Brain microvascular endothelial cell (primary cell): ENCODE measurements at regions not wholly inside any gene's neighbourhood (a gene's known extent, or its start where the extent isn't known, plus 50 kb on each side); places are given as distances from the start of the nearest gene placed in this dataset.

Experiments
- DNase-seq: peaks from one replicate; pipeline ENCODE4 v3.0.0-alpha.2; 2020
- H3K27ac ChIP-seq: fragments of 250-450 bp; sonication (Bioruptor Pico); 2 replicates; pipeline ENCODE4 v1.5.1; 2020; ENCODE audit warnings: mild to moderate bottlenecking, moderate library complexity
- H3K27me3 ChIP-seq: fragments of 250-450 bp; sonication (Bioruptor Pico); replicated peaks from 2 replicates; pipeline ENCODE4 v1.5.1; 2020; ENCODE audit warnings: mild to moderate bottlenecking
- H3K36me3 ChIP-seq: fragments of 250-450 bp; sonication (Bioruptor Pico); replicated peaks from 2 replicates; pipeline ENCODE4 v1.5.1; 2020; ENCODE audit warnings: mild to moderate bottlenecking
- H3K4me3 ChIP-seq: 2 replicates; pipeline ENCODE4 v1.5.1; 2011; ENCODE audit warnings: low read depth, mild to moderate bottlenecking, control low read depth, low read length, moderate library complexity
- in situ Hi-C: cut with HindIII; loops from 2 replicates; pipeline ENCODE4 v1.10.0; 2017; ENCODE audit warnings: low sequenced_read_pairs, low pct_ligation_motif_present
- TF ChIP-seq, protein P1 (sequence below): IDR thresholded peaks from 2 replicates; pipeline ENCODE4 v1.5.1; 2011; ENCODE audit warnings: low read depth, mild to moderate bottlenecking, moderate library complexity, low read length, control low read depth, inconsistent platforms; ENCODE audit errors: missing control alignments

DNA sequence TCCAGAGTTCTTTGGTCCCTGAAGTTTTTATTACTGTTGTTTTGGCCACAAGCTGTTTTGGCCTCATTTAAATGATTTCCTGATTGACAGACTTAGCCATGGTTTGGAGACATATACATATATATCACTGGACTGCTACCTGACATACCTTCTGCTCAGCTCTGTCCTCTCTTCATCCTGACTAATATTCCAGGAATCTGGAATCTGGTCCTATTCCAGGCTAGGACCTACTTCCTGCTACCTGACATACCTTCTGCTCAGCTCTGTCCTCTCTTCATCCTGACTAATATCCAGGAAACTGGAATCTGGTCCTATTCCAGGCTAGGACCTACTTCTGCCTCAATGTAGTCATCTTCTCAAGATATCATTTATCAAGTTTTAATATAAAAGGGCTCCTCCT lies 724.4 kb upstream of the ROBO1 start:
- Histone ChIP-seq H3K27ac (no peak overlapping the region), H3K27me3 (no peaks in the 10 kb centered on the region), H3K36me3 (no peaks in the 10 kb centered on the region), H3K4me3 (no peak overlapping the region)
- TF ChIP-seq, protein P1, sequence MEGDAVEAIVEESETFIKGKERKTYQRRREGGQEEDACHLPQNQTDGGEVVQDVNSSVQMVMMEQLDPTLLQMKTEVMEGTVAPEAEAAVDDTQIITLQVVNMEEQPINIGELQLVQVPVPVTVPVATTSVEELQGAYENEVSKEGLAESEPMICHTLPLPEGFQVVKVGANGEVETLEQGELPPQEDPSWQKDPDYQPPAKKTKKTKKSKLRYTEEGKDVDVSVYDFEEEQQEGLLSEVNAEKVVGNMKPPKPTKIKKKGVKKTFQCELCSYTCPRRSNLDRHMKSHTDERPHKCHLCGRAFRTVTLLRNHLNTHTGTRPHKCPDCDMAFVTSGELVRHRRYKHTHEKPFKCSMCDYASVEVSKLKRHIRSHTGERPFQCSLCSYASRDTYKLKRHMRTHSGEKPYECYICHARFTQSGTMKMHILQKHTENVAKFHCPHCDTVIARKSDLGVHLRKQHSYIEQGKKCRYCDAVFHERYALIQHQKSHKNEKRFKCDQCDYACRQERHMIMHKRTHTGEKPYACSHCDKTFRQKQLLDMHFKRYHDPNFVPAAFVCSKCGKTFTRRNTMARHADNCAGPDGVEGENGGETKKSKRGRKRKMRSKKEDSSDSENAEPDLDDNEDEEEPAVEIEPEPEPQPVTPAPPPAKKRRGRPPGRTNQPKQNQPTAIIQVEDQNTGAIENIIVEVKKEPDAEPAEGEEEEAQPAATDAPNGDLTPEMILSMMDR, result no peak
- in situ Hi-C loops, result no loop called here
- DNase-seq, result no peak

DNA sequence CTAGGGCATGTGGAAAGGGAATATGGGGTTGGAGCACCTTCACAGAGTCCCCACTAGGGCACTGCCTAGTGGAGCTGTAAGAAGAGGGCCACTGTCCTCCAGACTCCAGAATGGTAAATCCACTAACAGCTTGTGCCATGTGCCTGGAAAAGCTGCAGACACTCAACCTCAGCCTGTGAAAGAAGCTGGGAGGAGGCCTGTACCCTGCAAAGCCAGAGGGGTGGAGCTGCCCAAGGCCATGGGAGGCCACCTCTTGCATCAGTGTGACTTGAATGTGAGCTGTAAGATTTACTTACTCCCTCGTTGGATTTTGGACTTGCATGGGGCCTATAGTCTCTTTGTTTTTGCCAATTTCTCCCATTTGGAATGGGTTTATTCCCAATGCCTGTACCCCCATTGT lies 705.2 kb upstream of the ROBO1 start:
- in situ Hi-C loops, result no loop called here
- no peak overlapping the region for H3K27ac ChIP-seq

DNA sequence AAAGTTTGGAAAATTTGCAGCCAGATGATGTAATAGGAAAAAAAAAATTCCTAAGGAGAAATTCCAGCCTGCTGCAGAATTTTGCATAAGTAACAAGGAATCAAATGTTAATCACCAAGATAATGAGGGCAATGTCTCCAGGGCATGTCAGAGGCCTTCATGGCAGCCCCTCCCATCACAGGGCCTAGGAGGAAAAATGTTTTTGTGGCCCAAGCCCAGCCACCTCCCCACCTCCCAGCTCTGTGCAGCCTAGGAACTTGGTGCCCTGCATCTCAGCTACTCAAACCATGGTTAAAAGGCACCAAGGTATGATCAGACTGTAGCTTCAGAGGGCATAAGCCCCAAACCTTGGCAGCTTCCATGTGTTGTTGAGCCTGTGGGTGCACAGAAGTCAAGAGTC lies 704.7 kb upstream of the ROBO1 start:
- TF ChIP-seq, protein P1, result no peak
- no peaks in the 10 kb centered on the region for H3K27me3 ChIP-seq
- no peaks in the 10 kb centered on the region for H3K36me3 ChIP-seq
- no peak overlapping the region for H3K27ac ChIP-seq
- no peak overlapping the region for H3K4me3 ChIP-seq
- DNase-seq, result no peak
- in situ Hi-C loops, result no loop called here

More for the DNA sequence above, 705.2 kb upstream of the ROBO1 start:
- Histone ChIP-seq H3K36me3 (no peaks in the 10 kb centered on the region), H3K27me3 (no peaks in the 10 kb centered on the region), H3K4me3 (no peak overlapping the region)
- no peak for DNase-seq
- TF ChIP-seq, protein P1, result no peak

DNA sequence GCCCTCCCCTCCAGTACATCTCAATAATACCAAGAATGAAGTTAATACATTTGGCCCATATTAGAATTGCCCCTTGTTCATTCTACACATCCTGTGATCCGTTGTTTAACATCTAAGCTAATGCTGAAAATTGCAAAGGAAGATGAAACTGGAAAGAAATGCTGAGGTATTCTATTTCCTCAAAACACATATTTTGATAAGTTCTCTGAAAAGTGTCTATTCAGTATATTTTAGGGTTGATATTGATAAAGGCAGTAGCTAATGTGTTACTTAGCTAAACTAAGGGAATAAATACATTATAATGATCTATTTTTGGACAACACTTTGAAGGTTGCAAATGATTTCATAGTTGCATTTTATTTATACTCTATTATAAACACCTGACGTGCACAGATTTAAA lies 702.6 kb upstream of the ROBO1 start:
- no peak overlapping the region for H3K27ac ChIP-seq
- no peak overlapping the region for H3K4me3 ChIP-seq
- no peak for DNase-seq
- in situ Hi-C loops, result no loop called here
- H3K27me3 ChIP-seq, result no peaks in the 10 kb centered on the region
- TF ChIP-seq, protein P1, result no peak
- H3K36me3 ChIP-seq, result no peaks in the 10 kb centered on the region

DNA sequence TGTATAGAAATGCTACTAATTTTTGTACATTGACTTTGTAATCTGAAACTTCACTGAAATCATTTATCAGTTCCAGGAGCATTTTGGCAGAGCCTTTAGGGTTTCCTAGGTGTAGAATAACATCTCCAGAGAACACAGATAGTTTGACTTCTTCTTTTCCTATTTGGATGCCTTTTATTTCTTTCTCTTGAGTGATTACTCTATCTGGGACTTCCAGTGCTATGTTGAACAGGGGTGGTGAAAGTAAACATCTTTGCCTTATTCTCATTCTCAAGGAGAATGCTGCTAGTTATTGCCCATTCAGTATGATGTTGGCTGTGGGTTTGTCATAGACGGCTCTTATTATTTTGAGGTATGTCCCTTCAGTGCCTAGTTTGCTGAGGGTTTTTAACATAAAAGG lies 697.9 kb upstream of the ROBO1 start:
- H3K36me3 ChIP-seq, result no peaks in the 10 kb centered on the region
- no peaks in the 10 kb centered on the region for H3K27me3 ChIP-seq
- no peak for DNase-seq
- TF ChIP-seq, protein P1, result no peak
- H3K4me3 ChIP-seq, result no peak overlapping the region
- no peak overlapping the region for H3K27ac ChIP-seq
- in situ Hi-C loops, result no loop called here

DNA sequence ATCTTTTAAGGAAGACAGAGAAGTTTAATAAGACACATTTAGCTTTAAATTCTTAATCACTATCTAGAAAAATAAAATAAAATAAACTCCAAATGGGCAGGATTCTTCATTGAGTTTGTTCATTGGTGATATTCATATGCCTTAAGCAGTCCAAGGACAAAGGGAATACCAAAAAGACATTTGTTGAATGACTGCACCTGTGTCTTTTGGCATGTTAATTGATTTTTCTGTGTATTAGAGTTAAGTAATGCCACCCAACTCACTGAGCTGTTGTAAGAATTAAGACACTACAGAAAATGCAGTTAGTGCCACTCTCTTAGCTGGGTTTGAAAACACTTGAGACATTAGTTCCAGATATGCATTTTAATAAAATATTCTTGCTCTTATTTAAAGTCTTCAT lies 683.6 kb upstream of the ROBO1 start:
- TF ChIP-seq, protein P1, result no peak
- Histone ChIP-seq H3K27me3 (no peaks in the 10 kb centered on the region), H3K4me3 (no peak overlapping the region), H3K27ac (no peak overlapping the region), H3K36me3 (no peaks in the 10 kb centered on the region)
- no peak for DNase-seq
- in situ Hi-C loops, result no loop called here
